Upper lobe of right lung (tissue), 1 donor: ENCODE measurements at regions not wholly inside any gene's neighbourhood (a gene's known extent, or its start where the extent isn't known, plus 50 kb on each side); places are given as distances from the start of the nearest gene placed in this dataset.
"Not testable (repeated sequence)": the region's sequence is repeated elsewhere in the genome, so short reads cannot be mapped to it uniquely, and the experiment has no call there.

ENCODE experiments used
- ATAC-seq: fragments of 200-7000 bp; cut with Tn5 transposase; one replicate; pipeline ENCODE4 v1.9.1; 2020; ENCODE audit warnings: mild to moderate bottlenecking, moderate library complexity
- DNase-seq: peaks from one replicate; pipeline ENCODE4 v3.0.0-alpha.2; 2020
- H3K27ac ChIP-seq: fragments of 200-600 bp; one replicate; pipeline ENCODE4 v1.8.0; 2022
- H3K27me3 ChIP-seq: fragments of 200-600 bp; one replicate; pipeline ENCODE4 v1.8.0; 2022; ENCODE audit warnings: mild to moderate bottlenecking
- H3K36me3 ChIP-seq: fragments of 200-600 bp; one replicate; pipeline ENCODE4 v1.8.0; 2022
- H3K4me1 ChIP-seq: fragments of 200-600 bp; one replicate; pipeline ENCODE4 v1.8.0; 2022
- H3K4me3 ChIP-seq: fragments of 200-600 bp; one replicate; pipeline ENCODE4 v1.8.0; 2022; ENCODE audit warnings: mild to moderate bottlenecking
- H3K9me3 ChIP-seq: fragments of 200-600 bp; one replicate; pipeline ENCODE4 v1.8.0; 2022
- CTCF ChIP-seq: fragments of 200-600 bp; IDR thresholded peaks from one replicate; pipeline ENCODE4 v1.8.0; 2022; ENCODE audit warnings: antibody characterized with exemption
- intact Hi-C: fragments of 100-400 bp; cut with DNase I; formaldehyde crosslinking; loops from one replicate; pipeline ENCODE4 v1.11.0; 2022
- donor health status: DM: no; HTN: yes; CAD: no; lungs with severe emphysema.

GRCh38 chr14:86346818-86347384, 817.0 kb downstream of the FLRT2 start:
- TF ChIP-seq CTCF = no peak
- Histone ChIP-seq H3K27ac (no peak overlapping the region), H3K4me1 (no peaks in the 10 kb centered on the region), H3K4me3 (no peak overlapping the region), H3K36me3 (no peaks in the 10 kb centered on the region), H3K27me3 (no peaks in the 10 kb centered on the region), H3K9me3 (no peaks in the 10 kb centered on the region)
- no peak for DNase-seq
- intact Hi-C loops = no loop called here
- ATAC-seq = no peak

- ATAC-seq (no peak), DNase-seq (no peak)
- Histone ChIP-seq H3K4me3 (no peak overlapping the region), H3K9me3 (no peaks in the 10 kb centered on the region), H3K4me1 (no peaks in the 10 kb centered on the region), H3K27me3 (no peaks in the 10 kb centered on the region), H3K27ac (no peak overlapping the region), H3K36me3 (no peaks in the 10 kb centered on the region)
- no peak for TF ChIP-seq CTCF
- intact Hi-C loops = no loop called here
Measured at GRCh38 chr14:86334355-86334754, 804.4 kb downstream of the FLRT2 start.

GRCh38 chr14:86333493-86333892, 803.5 kb downstream of the FLRT2 start:
- TF ChIP-seq CTCF = no peak
- Histone ChIP-seq H3K4me1 (no peaks in the 10 kb centered on the region), H3K27me3 (no peaks in the 10 kb centered on the region), H3K9me3 (no peaks in the 10 kb centered on the region), H3K36me3 (no peaks in the 10 kb centered on the region), H3K27ac (no peak overlapping the region), H3K4me3 (no peak overlapping the region)
- no peak for DNase-seq
- intact Hi-C loops = no loop called here
- ATAC-seq = no peak

- no peaks in the 10 kb centered on the region for H3K27me3 ChIP-seq
Measured at GRCh38 chr14:86331341-86331740, 801.4 kb downstream of the FLRT2 start.

GRCh38 chr14:86321151-86321550, 791.2 kb downstream of the FLRT2 start:
- H3K4me1 ChIP-seq = no peaks in the 10 kb centered on the region
- DNase-seq = no peak
- intact Hi-C loops = no loop called here
- no peaks in the 10 kb centered on the region for H3K36me3 ChIP-seq
- no peak for ATAC-seq
- H3K27me3 ChIP-seq = no peaks in the 10 kb centered on the region
- no peak overlapping the region for H3K4me3 ChIP-seq
- TF ChIP-seq CTCF = no peak
- H3K9me3 ChIP-seq = no peaks in the 10 kb centered on the region
- H3K27ac ChIP-seq = no peak overlapping the region

More at GRCh38 chr14:86331341-86331740, 801.4 kb downstream of the FLRT2 start:
- intact Hi-C loops = no loop called here
- no peak for DNase-seq
- Histone ChIP-seq H3K4me1 (no peaks in the 10 kb centered on the region), H3K36me3 (no peaks in the 10 kb centered on the region), H3K4me3 (no peak overlapping the region), H3K9me3 (no peaks in the 10 kb centered on the region), H3K27ac (no peak overlapping the region)
- TF ChIP-seq CTCF = no peak
- ATAC-seq = no peak

GRCh38 chr14:86312154-86312665, 782.3 kb downstream of the FLRT2 start:
- intact Hi-C loops, H3K27me3 ChIP-seq, H3K9me3 ChIP-seq, ATAC-seq, H3K4me3 ChIP-seq, H3K4me1 ChIP-seq, H3K36me3 ChIP-seq, H3K27ac ChIP-seq, DNase-seq: not testable (repeated sequence)
